ENCODE measurements at regions not wholly inside any gene's neighbourhood (a gene's known extent, or its start where the extent isn't known, plus 50 kb on each side); places are given as distances from the start of the nearest gene placed in this dataset.

GRCh38 chr2:215749092-215749957, 264.0 kb downstream of the MREG start:
- Histone ChIP-seq H3K27me3 (ENCODE audit: control insufficient read depth, insufficient read depth, low read length) (no peaks in the 10 kb centered on the region), H3K36me3 (ENCODE audit: control insufficient read depth, insufficient read depth, low read length) (no peaks in the 10 kb centered on the region), H3K4me1 (ENCODE audit: control insufficient read depth, insufficient read depth, low read length) (no peaks in the 10 kb centered on the region), H3K4me3 (ENCODE audit: low read length) (no peak overlapping the region), H3K9me3 (ENCODE audit: control insufficient read depth, insufficient read depth, low read length) (no peaks in the 10 kb centered on the region), H3K27ac (ENCODE audit: low read length) (no peak overlapping the region)
- DNase-seq (ENCODE audit: low read depth, low spot score): no peak
- WGBS (ENCODE audit: insufficient coverage, insufficient read length): no CpG with 5 or more reads among the region's 11 CpGs

DNA sequence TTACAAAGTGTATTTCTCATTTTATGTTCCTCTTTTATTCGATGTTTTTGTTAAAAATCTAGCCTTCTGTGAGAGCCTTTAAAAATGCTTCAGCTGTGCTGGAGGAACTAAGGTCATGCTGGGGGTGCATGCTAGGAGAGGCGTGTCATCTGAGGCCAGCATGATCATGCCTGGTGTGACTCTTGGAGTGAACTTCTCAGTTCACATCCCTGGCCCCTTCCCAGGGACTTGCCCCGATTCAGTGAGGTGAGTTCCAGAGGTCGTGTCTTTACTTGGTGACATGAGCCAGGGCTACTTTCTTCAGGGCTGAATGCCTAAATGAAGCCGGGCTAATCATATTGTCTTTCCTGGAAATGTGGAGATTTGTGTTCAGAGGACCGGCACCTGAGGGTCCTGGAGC, 264.9 kb downstream of the MREG start:
- Histone ChIP-seq H3K36me3 (ENCODE audit: control insufficient read depth, insufficient read depth, low read length) (no peaks in the 10 kb centered on the region), H3K27ac (ENCODE audit: low read length) (no peak overlapping the region), H3K4me1 (ENCODE audit: control insufficient read depth, insufficient read depth, low read length) (no peaks in the 10 kb centered on the region), H3K27me3 (ENCODE audit: control insufficient read depth, insufficient read depth, low read length) (no peaks in the 10 kb centered on the region), H3K9me3 (ENCODE audit: control insufficient read depth, insufficient read depth, low read length) (no peaks in the 10 kb centered on the region), H3K4me3 (ENCODE audit: low read length) (no peak overlapping the region)
- DNase-seq (ENCODE audit: low read depth, low spot score): no peak
- WGBS (ENCODE audit: insufficient coverage, insufficient read length): no CpG with 5 or more reads among the region's 6 CpGs

DNA sequence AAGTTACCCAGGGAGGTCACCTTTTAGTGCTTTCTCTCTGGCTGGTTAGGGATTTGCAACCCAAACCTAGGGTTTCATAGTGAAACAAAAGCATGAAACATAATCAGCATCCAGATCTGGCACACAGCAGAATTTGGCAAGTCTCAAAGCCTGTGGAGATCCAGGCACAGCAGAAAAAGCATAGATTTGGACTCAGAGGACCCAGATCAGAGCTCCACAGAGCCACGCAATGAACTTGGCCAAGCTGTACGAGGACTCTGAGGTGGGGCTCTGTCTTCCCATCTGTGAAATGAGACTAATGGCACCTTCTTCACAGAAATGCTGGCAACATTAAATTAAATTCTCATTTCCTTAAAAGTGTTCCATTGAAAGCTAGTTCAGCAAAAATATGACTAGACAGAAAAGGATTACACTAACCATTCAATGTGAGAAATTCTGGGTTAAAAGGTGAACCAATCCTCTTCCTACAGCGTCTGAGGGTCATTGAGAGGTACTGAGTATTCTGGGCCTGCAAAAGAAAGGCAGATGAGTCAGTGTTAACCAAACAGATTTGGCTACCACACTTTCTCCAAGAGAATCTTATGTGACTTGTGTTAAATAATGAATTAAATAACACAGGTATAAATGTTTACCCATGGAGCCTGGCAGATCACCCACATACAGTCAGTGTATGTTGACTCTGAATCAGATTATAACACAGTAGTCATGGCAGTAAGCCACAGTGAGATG, 266.3 kb downstream of the MREG start:
- H3K9me3 ChIP-seq (ENCODE audit: control insufficient read depth, insufficient read depth, low read length): no peaks in the 10 kb centered on the region
- H3K27me3 ChIP-seq (ENCODE audit: control insufficient read depth, insufficient read depth, low read length): no peaks in the 10 kb centered on the region
- no peaks in the 10 kb centered on the region for H3K36me3 ChIP-seq (ENCODE audit: control insufficient read depth, insufficient read depth, low read length)
- no peaks in the 10 kb centered on the region for H3K4me1 ChIP-seq (ENCODE audit: control insufficient read depth, insufficient read depth, low read length)
- no peak overlapping the region for H3K27ac ChIP-seq (ENCODE audit: low read length)
- H3K4me3 ChIP-seq (ENCODE audit: low read length): no peak overlapping the region
- WGBS (ENCODE audit: insufficient coverage, insufficient read length): no CpG with 5 or more reads among the region's 3 CpGs
- DNase-seq (ENCODE audit: low read depth, low spot score): no peak

DNA sequence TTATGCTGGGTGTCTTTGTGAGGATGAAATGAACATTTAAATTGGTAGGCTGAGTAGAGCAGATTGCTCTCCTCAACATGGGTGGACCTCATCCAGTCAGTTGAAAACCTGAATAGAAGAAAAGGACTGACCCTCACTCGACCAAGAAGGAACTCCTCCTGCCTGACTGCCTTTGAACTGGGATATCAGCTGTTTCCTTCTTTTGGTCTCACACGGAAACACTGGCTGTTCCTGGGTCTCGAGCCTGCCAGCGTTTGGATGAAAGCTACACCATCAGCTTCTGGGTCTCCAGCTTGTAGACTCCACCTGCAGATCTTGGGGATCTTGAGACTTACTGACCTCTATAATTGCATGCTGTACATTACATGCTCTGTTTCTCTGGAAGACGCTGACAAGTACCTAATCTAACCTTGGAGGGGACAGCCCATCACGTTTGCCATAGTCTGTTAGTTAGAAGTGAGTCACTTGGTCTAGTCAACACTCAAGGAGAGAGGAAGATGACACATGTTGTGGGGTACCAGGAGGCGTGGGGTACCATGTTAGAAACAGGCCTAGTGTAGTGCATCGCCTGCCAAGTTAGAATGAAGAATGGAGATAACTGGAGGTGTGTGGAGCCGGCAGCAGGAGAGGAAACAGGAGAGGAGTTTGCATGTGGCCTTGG, 267.0 kb downstream of the MREG start:
- WGBS (ENCODE audit: insufficient coverage, insufficient read length): no CpG with 5 or more reads among the region's 9 CpGs
- DNase-seq (ENCODE audit: low read depth, low spot score): no peak
- H3K36me3 ChIP-seq (ENCODE audit: control insufficient read depth, insufficient read depth, low read length): no peaks in the 10 kb centered on the region
- no peaks in the 10 kb centered on the region for H3K9me3 ChIP-seq (ENCODE audit: control insufficient read depth, insufficient read depth, low read length)
- no peaks in the 10 kb centered on the region for H3K27me3 ChIP-seq (ENCODE audit: control insufficient read depth, insufficient read depth, low read length)
- no peak overlapping the region for H3K27ac ChIP-seq (ENCODE audit: low read length)
- no peak overlapping the region for H3K4me3 ChIP-seq (ENCODE audit: low read length)
- H3K4me1 ChIP-seq (ENCODE audit: control insufficient read depth, insufficient read depth, low read length): no peaks in the 10 kb centered on the region

DNA sequence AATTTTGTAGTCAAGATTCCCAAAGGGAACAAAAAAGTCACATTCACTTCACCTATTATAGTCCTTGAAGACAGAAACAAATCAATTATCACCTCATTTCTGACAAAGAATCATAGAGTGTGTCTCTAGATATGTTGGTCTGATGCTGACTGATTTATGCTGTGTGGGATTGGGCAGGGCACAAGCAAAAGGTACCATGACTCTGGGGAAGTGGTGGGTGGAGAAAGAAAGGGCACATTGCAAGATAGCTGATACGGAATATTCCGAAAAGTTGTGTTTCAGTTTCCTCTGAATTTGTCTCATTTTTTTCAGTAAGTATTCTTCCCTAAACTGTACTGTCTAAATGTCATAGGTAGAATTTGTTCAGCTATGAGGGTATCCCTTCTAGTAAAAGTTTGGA, 268.0 kb downstream of the MREG start:
- no CpG with 5 or more reads among the region's 2 CpGs for WGBS (ENCODE audit: insufficient coverage, insufficient read length)
- DNase-seq (ENCODE audit: low read depth, low spot score): no peak
- no peaks in the 10 kb centered on the region for H3K9me3 ChIP-seq (ENCODE audit: control insufficient read depth, insufficient read depth, low read length)
- no peaks in the 10 kb centered on the region for H3K36me3 ChIP-seq (ENCODE audit: control insufficient read depth, insufficient read depth, low read length)
- H3K4me1 ChIP-seq (ENCODE audit: control insufficient read depth, insufficient read depth, low read length): no peaks in the 10 kb centered on the region
- no peak overlapping the region for H3K27ac ChIP-seq (ENCODE audit: low read length)
- no peaks in the 10 kb centered on the region for H3K27me3 ChIP-seq (ENCODE audit: control insufficient read depth, insufficient read depth, low read length)
- H3K4me3 ChIP-seq (ENCODE audit: low read length): no peak overlapping the region

DNA sequence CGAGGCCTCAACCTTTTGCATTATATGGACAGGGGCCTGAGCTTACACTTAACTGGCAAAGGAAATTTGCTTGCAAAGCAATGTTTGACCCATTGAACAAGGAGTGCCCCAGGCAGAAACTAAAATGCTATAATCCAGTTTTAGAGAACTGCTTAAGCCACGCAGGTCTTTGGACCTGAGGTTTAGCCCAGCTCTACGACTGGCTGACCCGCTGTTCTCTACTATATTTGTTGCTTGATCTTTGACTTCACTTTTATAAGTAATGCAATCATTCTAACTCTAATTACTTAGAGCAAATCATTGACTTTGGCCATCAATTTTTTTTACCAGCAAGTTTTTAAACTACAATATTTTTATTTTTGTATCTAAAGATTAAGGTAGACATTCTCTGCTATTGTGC, 268.8 kb downstream of the MREG start:
- Histone ChIP-seq H3K9me3 (ENCODE audit: control insufficient read depth, insufficient read depth, low read length) (no peaks in the 10 kb centered on the region), H3K27ac (ENCODE audit: low read length) (no peak overlapping the region), H3K36me3 (ENCODE audit: control insufficient read depth, insufficient read depth, low read length) (no peaks in the 10 kb centered on the region), H3K27me3 (ENCODE audit: control insufficient read depth, insufficient read depth, low read length) (no peaks in the 10 kb centered on the region), H3K4me1 (ENCODE audit: control insufficient read depth, insufficient read depth, low read length) (no peaks in the 10 kb centered on the region), H3K4me3 (ENCODE audit: low read length) (no peak overlapping the region)
- DNase-seq (ENCODE audit: low read depth, low spot score): no peak
- no CpG with 5 or more reads among the region's 4 CpGs for WGBS (ENCODE audit: insufficient coverage, insufficient read length)

GRCh38 chr2:215743066-215743465, 270.3 kb downstream of the MREG start:
- DNase-seq (ENCODE audit: low read depth, low spot score): no peak
- Histone ChIP-seq H3K36me3 (ENCODE audit: control insufficient read depth, insufficient read depth, low read length) (no peaks in the 10 kb centered on the region), H3K4me1 (ENCODE audit: control insufficient read depth, insufficient read depth, low read length) (no peaks in the 10 kb centered on the region), H3K4me3 (ENCODE audit: low read length) (no peak overlapping the region), H3K9me3 (ENCODE audit: control insufficient read depth, insufficient read depth, low read length) (no peaks in the 10 kb centered on the region), H3K27ac (ENCODE audit: low read length) (no peak overlapping the region), H3K27me3 (ENCODE audit: control insufficient read depth, insufficient read depth, low read length) (no peaks in the 10 kb centered on the region)

GRCh38 chr2:215742021-215742420, 271.3 kb downstream of the MREG start:
- no peaks in the 10 kb centered on the region for H3K9me3 ChIP-seq (ENCODE audit: control insufficient read depth, insufficient read depth, low read length)
- DNase-seq (ENCODE audit: low read depth, low spot score): no peak
- H3K36me3 ChIP-seq (ENCODE audit: control insufficient read depth, insufficient read depth, low read length): no peaks in the 10 kb centered on the region
- no peaks in the 10 kb centered on the region for H3K4me1 ChIP-seq (ENCODE audit: control insufficient read depth, insufficient read depth, low read length)
- H3K27ac ChIP-seq (ENCODE audit: low read length): no peak overlapping the region
- no CpG with 5 or more reads among the region's 2 CpGs for WGBS (ENCODE audit: insufficient coverage, insufficient read length)
- H3K4me3 ChIP-seq (ENCODE audit: low read length): no peak overlapping the region
- H3K27me3 ChIP-seq (ENCODE audit: control insufficient read depth, insufficient read depth, low read length): no peaks in the 10 kb centered on the region

DNA sequence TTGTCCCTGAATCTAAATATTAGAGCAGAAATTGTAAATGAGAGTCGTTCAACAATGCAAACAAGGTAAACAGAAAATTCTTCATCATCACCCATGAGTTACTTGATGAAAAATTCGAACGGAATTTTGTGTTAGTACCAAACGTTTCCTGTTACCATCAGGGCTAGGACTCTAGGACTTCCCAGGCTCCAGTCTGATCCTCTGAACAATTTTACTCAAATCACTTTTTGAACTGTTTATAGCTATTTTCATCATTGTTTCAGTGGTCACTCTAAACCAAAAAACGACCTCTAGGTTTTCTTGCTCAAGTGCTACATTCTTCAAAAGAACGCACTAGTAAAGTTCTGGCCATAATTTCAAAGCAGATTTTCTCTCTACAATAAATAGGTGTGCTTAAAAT, 273.3 kb downstream of the MREG start:
- Histone ChIP-seq H3K4me1 (ENCODE audit: control insufficient read depth, insufficient read depth, low read length) (no peaks in the 10 kb centered on the region), H3K36me3 (ENCODE audit: control insufficient read depth, insufficient read depth, low read length) (no peaks in the 10 kb centered on the region), H3K27ac (ENCODE audit: low read length) (no peak overlapping the region), H3K9me3 (ENCODE audit: control insufficient read depth, insufficient read depth, low read length) (no peaks in the 10 kb centered on the region), H3K27me3 (ENCODE audit: control insufficient read depth, insufficient read depth, low read length) (no peaks in the 10 kb centered on the region), H3K4me3 (ENCODE audit: low read length) (no peak overlapping the region)
- WGBS (ENCODE audit: insufficient coverage, insufficient read length): no CpG with 5 or more reads among the region's 6 CpGs
- DNase-seq (ENCODE audit: low read depth, low spot score): no peak

DNA sequence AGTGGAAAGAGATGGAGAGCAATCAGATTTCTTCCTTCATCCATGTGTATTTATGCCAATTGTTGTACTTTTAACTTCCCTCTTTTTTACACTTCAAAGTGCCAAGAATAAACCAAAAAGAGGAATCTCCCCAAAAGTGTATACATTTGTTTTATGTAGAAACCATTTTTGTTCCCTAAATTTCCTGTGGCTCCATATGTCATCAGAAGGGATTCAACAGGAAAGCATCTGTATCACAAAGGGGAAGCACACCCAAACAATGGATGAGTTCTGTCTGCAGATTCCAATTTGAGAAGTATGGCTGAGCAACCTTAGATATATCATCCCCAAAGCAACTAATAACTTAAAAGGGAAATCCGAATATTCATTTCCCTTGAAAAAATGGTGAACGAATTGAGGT, 275.0 kb downstream of the MREG start:
- no peak overlapping the region for H3K4me3 ChIP-seq (ENCODE audit: low read length)
- DNase-seq (ENCODE audit: low read depth, low spot score): no peak
- no peaks in the 10 kb centered on the region for H3K9me3 ChIP-seq (ENCODE audit: control insufficient read depth, insufficient read depth, low read length)
- no peak overlapping the region for H3K27ac ChIP-seq (ENCODE audit: low read length)
- no CpG with 5 or more reads among the region's 2 CpGs for WGBS (ENCODE audit: insufficient coverage, insufficient read length)
- H3K27me3 ChIP-seq (ENCODE audit: control insufficient read depth, insufficient read depth, low read length): no peaks in the 10 kb centered on the region
- H3K36me3 ChIP-seq (ENCODE audit: control insufficient read depth, insufficient read depth, low read length): no peaks in the 10 kb centered on the region
- no peaks in the 10 kb centered on the region for H3K4me1 ChIP-seq (ENCODE audit: control insufficient read depth, insufficient read depth, low read length)

All from iPS DF 6.9 (cell line).